ENCODE measurements at regions not wholly inside any gene's neighbourhood (a gene's known extent, or its start where the extent isn't known, plus 50 kb on each side); places are given as distances from the start of the nearest gene placed in this dataset.

GRCh38 chr2:181178130-181178529 lies 197.7 kb downstream of the UBE2E3 start:
- H3K36me3 ChIP-seq = no peaks in the 10 kb centered on the region
- H3K4me2 ChIP-seq = no peak overlapping the region
- H3K4me1 ChIP-seq = peaks cover 13% of the 10 kb centered on the region
- no peak overlapping the region for H3K27ac ChIP-seq
- no peaks in the 10 kb centered on the region for H4K20me1 ChIP-seq
- no peak overlapping the region for H3K4me3 ChIP-seq
- peaks cover 18% of the 10 kb centered on the region for H3K9me3 ChIP-seq
- H3K27me3 ChIP-seq = no peaks in the 10 kb centered on the region
- no peak for TF ChIP-seq Cebpa-rat (IDR thresholded peaks at IDR 0.05)
- no peak overlapping the region for H3K9ac ChIP-seq

GRCh38 chr2:181178823-181179412 lies 198.5 kb downstream of the UBE2E3 start:
- Histone ChIP-seq H3K4me2 (no peak overlapping the region), H3K36me3 (no peaks in the 10 kb centered on the region), H3K9ac (no peak overlapping the region), H3K4me1 (peaks cover 17% of the 10 kb centered on the region), H3K9me3 (peaks cover 18% of the 10 kb centered on the region), H3K27ac (no peak overlapping the region), H4K20me1 (no peaks in the 10 kb centered on the region), H3K4me3 (no peak overlapping the region), H3K27me3 (no peaks in the 10 kb centered on the region)
- TF ChIP-seq Cebpa-rat (IDR thresholded peaks at IDR 0.05) = no peak

- Histone ChIP-seq H3K4me1 (peaks cover 10% of the 10 kb centered on the region), H3K27me3 (no peaks in the 10 kb centered on the region), H3K9me3 (peaks cover 17% of the 10 kb centered on the region), H3K27ac (no peak overlapping the region), H3K36me3 (no peaks in the 10 kb centered on the region), H3K4me2 (0 out of 2 replicates have a peak overlapping the region, but pooled peaks have one; percentile 14), H3K9ac (no peak overlapping the region), H3K4me3 (no peak overlapping the region), H4K20me1 (no peaks in the 10 kb centered on the region)
- TF ChIP-seq Cebpa-rat (IDR thresholded peaks at IDR 0.05) = peak; percentile 9; the same call in 1 of the 2 replicates
Measured at GRCh38 chr2:181183878-181184542, 203.6 kb downstream of the UBE2E3 start.

DNA sequence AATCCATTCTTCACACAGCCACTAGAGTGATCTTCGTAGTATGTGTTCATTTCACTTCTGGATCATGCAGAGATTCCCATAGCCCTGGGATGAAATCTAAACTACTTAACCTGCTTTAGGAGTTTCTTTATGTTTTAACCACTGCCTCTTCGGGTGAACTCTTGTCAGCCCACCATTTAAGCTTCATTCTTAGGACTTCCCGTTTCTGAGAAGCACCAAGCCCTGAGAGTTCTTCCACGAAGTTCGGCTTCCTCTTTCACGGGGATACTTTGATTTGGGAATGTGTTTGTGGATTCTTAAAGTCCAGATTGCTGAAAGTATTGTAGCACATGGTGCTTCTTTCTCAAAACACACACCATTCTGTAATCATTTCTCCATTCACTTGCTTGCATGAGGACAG lies 205.0 kb downstream of the UBE2E3 start:
- no peak for TF ChIP-seq Cebpa-rat (IDR thresholded peaks at IDR 0.05)
- Histone ChIP-seq H3K27me3 (no peaks in the 10 kb centered on the region), H3K9ac (no peak overlapping the region), H3K4me1 (peaks cover 10% of the 10 kb centered on the region), H3K36me3 (no peaks in the 10 kb centered on the region), H4K20me1 (no peaks in the 10 kb centered on the region), H3K4me3 (no peak overlapping the region), H3K9me3 (peaks cover 3% of the 10 kb centered on the region; the same call in 1 of the 2 replicates), H3K4me2 (no peak overlapping the region), H3K27ac (no peak overlapping the region)

- H3K27me3 ChIP-seq = no peaks in the 10 kb centered on the region
Measured at GRCh38 chr2:181185948-181186347, 205.5 kb downstream of the UBE2E3 start.

GRCh38 chr2:181188605-181189004 lies 208.2 kb downstream of the UBE2E3 start:
- peaks cover 9% of the 10 kb centered on the region for H3K4me1 ChIP-seq
- H4K20me1 ChIP-seq = no peaks in the 10 kb centered on the region
- no peak overlapping the region for H3K9ac ChIP-seq
- H3K4me2 ChIP-seq = no peak overlapping the region
- no peak overlapping the region for H3K4me3 ChIP-seq
- H3K9me3 ChIP-seq = no peaks in the 10 kb centered on the region
- TF ChIP-seq Cebpa-rat (IDR thresholded peaks at IDR 0.05) = no peak
- H3K36me3 ChIP-seq = no peaks in the 10 kb centered on the region
- H3K27me3 ChIP-seq = no peaks in the 10 kb centered on the region
- no peak overlapping the region for H3K27ac ChIP-seq

More at GRCh38 chr2:181185948-181186347, 205.5 kb downstream of the UBE2E3 start:
- no peak overlapping the region for H3K4me3 ChIP-seq
- no peaks in the 10 kb centered on the region for H4K20me1 ChIP-seq
- no peaks in the 10 kb centered on the region for H3K9me3 ChIP-seq
- no peak overlapping the region for H3K27ac ChIP-seq
- H3K36me3 ChIP-seq = no peaks in the 10 kb centered on the region
- H3K9ac ChIP-seq = no peak overlapping the region
- no peak overlapping the region for H3K4me2 ChIP-seq
- no peak for TF ChIP-seq Cebpa-rat (IDR thresholded peaks at IDR 0.05)
- H3K4me1 ChIP-seq = peaks cover 10% of the 10 kb centered on the region

DNA sequence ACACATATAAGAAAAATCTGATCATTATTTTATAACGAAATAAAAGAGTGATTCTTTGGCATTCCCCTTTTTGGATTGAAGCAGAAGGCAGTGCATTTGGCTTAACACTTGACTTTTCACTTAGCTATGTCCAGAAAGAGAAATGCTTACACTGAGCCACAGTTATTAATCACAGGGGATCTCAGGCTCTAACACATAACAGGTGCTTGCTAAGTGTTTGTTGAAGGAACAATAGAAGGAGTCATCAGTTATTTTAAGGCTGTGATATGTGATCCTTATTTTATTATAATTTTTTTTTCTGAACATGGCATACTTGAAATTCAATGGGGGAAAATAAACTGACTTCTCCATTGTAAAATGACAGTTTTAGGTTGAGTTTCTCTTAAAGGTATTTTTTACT lies 209.5 kb downstream of the UBE2E3 start:
- H3K27ac ChIP-seq = no peak overlapping the region
- no peak for TF ChIP-seq Cebpa-rat (IDR thresholded peaks at IDR 0.05)
- H3K9me3 ChIP-seq = 0 out of 2 replicates have a peak, but pooled peaks cover 7% of the 10 kb centered on the region

DNA sequence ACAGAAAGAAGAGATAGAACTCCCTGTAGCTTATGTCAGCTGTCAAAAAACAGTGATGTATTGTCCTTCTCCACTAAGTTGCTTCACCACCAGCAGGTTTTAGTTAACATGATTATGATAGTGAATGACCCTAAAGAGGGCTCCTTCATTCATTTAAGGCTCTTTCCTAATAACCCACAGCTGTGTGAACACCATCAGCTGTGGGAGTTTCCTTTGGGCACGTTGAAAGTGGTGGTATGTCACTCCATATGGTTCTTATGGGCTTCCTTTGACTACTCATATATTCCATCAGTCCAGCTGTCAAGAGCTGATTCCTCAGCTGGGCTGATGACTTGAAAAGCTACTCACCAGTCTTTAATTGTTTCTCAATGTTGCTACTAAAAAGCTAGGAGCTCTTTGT lies 210.3 kb downstream of the UBE2E3 start:
- Histone ChIP-seq H3K36me3 (no peaks in the 10 kb centered on the region), H4K20me1 (no peaks in the 10 kb centered on the region), H3K27me3 (no peaks in the 10 kb centered on the region), H3K4me3 (no peak overlapping the region), H3K4me2 (no peak overlapping the region), H3K9me3 (0 out of 2 replicates have a peak, but pooled peaks cover 7% of the 10 kb centered on the region), H3K4me1 (peaks cover 5% of the 10 kb centered on the region), H3K27ac (no peak overlapping the region), H3K9ac (no peak overlapping the region)
- TF ChIP-seq Cebpa-rat (IDR thresholded peaks at IDR 0.05) = no peak

More for the DNA sequence above, 209.5 kb downstream of the UBE2E3 start:
- Histone ChIP-seq H3K4me2 (no peak overlapping the region), H3K4me1 (peaks cover 5% of the 10 kb centered on the region), H3K4me3 (no peak overlapping the region), H4K20me1 (no peaks in the 10 kb centered on the region), H3K27me3 (no peaks in the 10 kb centered on the region), H3K9ac (no peak overlapping the region), H3K36me3 (no peaks in the 10 kb centered on the region)

GRCh38 chr2:181193550-181193949 lies 213.1 kb downstream of the UBE2E3 start:
- 0 out of 2 replicates have a peak, but pooled peaks cover 7% of the 10 kb centered on the region for H3K9me3 ChIP-seq
- H3K4me2 ChIP-seq = no peak overlapping the region
- H3K36me3 ChIP-seq = no peaks in the 10 kb centered on the region
- no peaks in the 10 kb centered on the region for H4K20me1 ChIP-seq
- H3K27ac ChIP-seq = no peak overlapping the region
- no peak overlapping the region for H3K9ac ChIP-seq
- H3K4me3 ChIP-seq = no peak overlapping the region
- no peaks in the 10 kb centered on the region for H3K27me3 ChIP-seq
- TF ChIP-seq Cebpa-rat (IDR thresholded peaks at IDR 0.05) = no peak
- H3K4me1 ChIP-seq = peaks cover 16% of the 10 kb centered on the region

DNA sequence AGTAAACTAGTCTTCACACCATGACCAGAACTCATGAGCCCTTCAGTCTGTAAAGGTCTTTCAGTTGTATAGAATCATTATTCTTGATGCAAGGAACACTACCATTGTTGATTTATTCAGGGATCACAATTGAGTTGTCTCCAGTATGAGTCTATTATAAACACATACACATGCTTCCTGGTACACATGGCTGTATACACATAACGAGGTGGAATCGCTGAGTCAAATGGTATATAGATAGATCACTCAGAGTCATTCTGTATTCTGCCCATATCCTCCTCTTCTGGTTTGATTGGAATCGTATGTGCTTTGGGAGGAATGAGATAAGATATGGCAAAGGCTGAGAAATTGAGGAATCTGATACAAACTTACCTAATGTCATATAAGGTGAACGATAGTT lies 216.0 kb downstream of the UBE2E3 start:
- Histone ChIP-seq H4K20me1 (no peaks in the 10 kb centered on the region), H3K27ac (no peak overlapping the region), H3K4me3 (no peak overlapping the region), H3K9me3 (0 out of 2 replicates have a peak, but pooled peaks cover 7% of the 10 kb centered on the region), H3K4me1 (peaks cover 17% of the 10 kb centered on the region), H3K36me3 (no peaks in the 10 kb centered on the region), H3K4me2 (no peak overlapping the region), H3K27me3 (no peaks in the 10 kb centered on the region), H3K9ac (no peak overlapping the region)
- no peak for TF ChIP-seq Cebpa-rat (IDR thresholded peaks at IDR 0.05)

Data from BLaER1 (cell line).